SU-DHL-6 (cell line): ENCODE measurements at regions not wholly inside any gene's neighbourhood (a gene's known extent, or its start where the extent isn't known, plus 50 kb on each side); places are given as distances from the start of the nearest gene placed in this dataset.

Experiments used
- H2AFZ ChIP-seq: fragments of 200-600 bp; sonication (generic); 2 replicates; pipeline ENCODE4 v1.6.1; 2014; ENCODE audit warnings: low read depth, mild to moderate bottlenecking, moderate library complexity, mixed read lengths, antibody characterized with exemption, low read length; ENCODE audit not compliant: severe bottlenecking
- H3F3A ChIP-seq: fragments of 200-600 bp; shearing (Covaris generic); 2 replicates; pipeline ENCODE4 v1.6.0; 2016; ENCODE audit warnings: antibody characterized with exemption, mild to moderate bottlenecking; ENCODE audit not compliant: insufficient read depth
- H3K27ac ChIP-seq: fragments of 200-600 bp; sonication (generic); 2 replicates; pipeline ENCODE4 v1.5.1; 2016; ENCODE audit warnings: low read depth, mild to moderate bottlenecking, low read length, moderate library complexity, mixed read lengths
- H3K27me3 ChIP-seq: fragments of 200-600 bp; sonication (generic), shearing (Covaris generic); 2 replicates; pipeline ENCODE4 v1.6.0; 2014; ENCODE audit warnings: mild to moderate bottlenecking, low read length
- H3K36me3 ChIP-seq: fragments of 200-600 bp; sonication (generic); 2 replicates; pipeline ENCODE4 v1.6.1; 2014; ENCODE audit warnings: mild to moderate bottlenecking, low read length, mixed read lengths
- H3K4me2 ChIP-seq: fragments of 300-600, 200-600 bp; shearing (Covaris generic), sonication (generic); 2 replicates; pipeline ENCODE4 v1.6.0; 2014; ENCODE audit warnings: low read length, low read depth, mild to moderate bottlenecking; ENCODE audit not compliant: poor library complexity, severe bottlenecking
- H3K4me3 ChIP-seq: fragments of 200-600 bp; sonication (generic); 2 replicates; pipeline ENCODE4 v1.5.1; 2014; ENCODE audit warnings: antibody characterized with exemption, low read length, mild to moderate bottlenecking, mixed read lengths; ENCODE audit not compliant: insufficient read depth, poor library complexity, severe bottlenecking
- H3K79me2 ChIP-seq: fragments of 200-600 bp; sonication (generic); 2 replicates; pipeline ENCODE4 v1.6.1; 2014; ENCODE audit warnings: mild to moderate bottlenecking, low read length, moderate library complexity; ENCODE audit not compliant: insufficient read depth
- H3K9ac ChIP-seq: fragments of 200-600 bp; sonication (generic); 2 replicates; pipeline ENCODE4 v1.7.0; 2014; ENCODE audit warnings: mild to moderate bottlenecking, low read length
- H3K9me2 ChIP-seq: fragments of 200-600 bp; sonication (generic); replicated peaks from 2 replicates; pipeline ENCODE4 v1.6.1; 2014; ENCODE audit warnings: low read length; ENCODE audit not compliant: insufficient read depth
- H3K9me3 ChIP-seq: fragments of 200-600 bp; sonication (generic); 2 replicates; pipeline ENCODE4 v1.6.1; 2014; ENCODE audit warnings: low read length, mixed read lengths; ENCODE audit not compliant: insufficient read depth
- H4K20me1 ChIP-seq: fragments of 200-600 bp; sonication (generic); 2 replicates; pipeline ENCODE4 v1.6.1; 2014; ENCODE audit warnings: low read depth, mild to moderate bottlenecking, antibody characterized with exemption, low read length, moderate library complexity, mixed read lengths
- CTCF ChIP-seq: fragments of 200-600 bp; sonication (generic); IDR thresholded peaks from one replicate; pipeline ENCODE4 v1.5.1; 2017; ENCODE audit warnings: antibody characterized with exemption, mild to moderate bottlenecking, low read length, moderate library complexity; ENCODE audit not compliant: insufficient read depth, poor library complexity, severe bottlenecking
- EZH2phosphoT487 ChIP-seq: fragments of 200-600 bp; sonication (generic), shearing (Covaris generic); conservative IDR thresholded peaks from 2 replicates; pipeline ENCODE4 v1.6.1; 2018; ENCODE audit warnings: mild to moderate bottlenecking, antibody characterized with exemption, low read length, moderate library complexity, mixed read lengths

- no peak for TF ChIP-seq EZH2phosphoT487
- TF ChIP-seq CTCF: no peak
- H3K36me3 ChIP-seq: no peaks in the 10 kb centered on the region
- no peaks in the 10 kb centered on the region for H4K20me1 ChIP-seq
- no peak overlapping the region for H3K4me3 ChIP-seq
- H3K9me2 ChIP-seq: no peaks in the 10 kb centered on the region
- H3K9me3 ChIP-seq: no peaks in the 10 kb centered on the region
- H3K27ac ChIP-seq: no peak overlapping the region
- H3K9ac ChIP-seq: no peak overlapping the region
- H3K27me3 ChIP-seq: no peaks in the 10 kb centered on the region
- H3K79me2 ChIP-seq: no peaks in the 10 kb centered on the region
- no peaks in the 10 kb centered on the region for H3F3A ChIP-seq
- no peak overlapping the region for H3K4me2 ChIP-seq
- H2AFZ ChIP-seq: no peak overlapping the region
Observed at GRCh38 chr6:155623450-155624178, 168.0 kb upstream of the NOX3 start.

- Histone ChIP-seq H3K9ac (no peak overlapping the region), H3K4me2 (no peak overlapping the region), H3K4me3 (no peak overlapping the region), H4K20me1 (no peaks in the 10 kb centered on the region), H3K79me2 (no peaks in the 10 kb centered on the region), H3K9me2 (no peaks in the 10 kb centered on the region), H3K27me3 (no peaks in the 10 kb centered on the region), H3K27ac (no peak overlapping the region), H3K9me3 (peaks cover 12% of the 10 kb centered on the region; the same call in 1 of the 2 replicates), H3K36me3 (no peaks in the 10 kb centered on the region), H2AFZ (no peak overlapping the region), H3F3A (no peaks in the 10 kb centered on the region)
- TF ChIP-seq EZH2phosphoT487 (no peak), CTCF (no peak)
Observed at GRCh38 chr6:155614606-155615005, 159.0 kb upstream of the NOX3 start.

- no peak overlapping the region for H3K27ac ChIP-seq
- no peak for TF ChIP-seq CTCF
- TF ChIP-seq EZH2phosphoT487: no peak
- no peaks in the 10 kb centered on the region for H3K9me2 ChIP-seq
- no peak overlapping the region for H3K4me2 ChIP-seq
- no peak overlapping the region for H3K4me3 ChIP-seq
- no peak overlapping the region for H3K9ac ChIP-seq
- H3K9me3 ChIP-seq: peaks cover 12% of the 10 kb centered on the region; the same call in 1 of the 2 replicates
- no peaks in the 10 kb centered on the region for H3K36me3 ChIP-seq
- no peaks in the 10 kb centered on the region for H3K27me3 ChIP-seq
- no peaks in the 10 kb centered on the region for H3K79me2 ChIP-seq
- no peaks in the 10 kb centered on the region for H3F3A ChIP-seq
- H2AFZ ChIP-seq: no peak overlapping the region
- no peaks in the 10 kb centered on the region for H4K20me1 ChIP-seq
Observed at GRCh38 chr6:155611742-155612141, 156.1 kb upstream of the NOX3 start.
